HUES6 (cell line): ENCODE measurements at regions not wholly inside any gene's neighbourhood (a gene's known extent, or its start where the extent isn't known, plus 50 kb on each side); places are given as distances from the start of the nearest gene placed in this dataset.
A peak's percentile ranks its signal among the peaks of the same experiment; 100 is the strongest.
"Not testable (repeated sequence)": the region's sequence is repeated elsewhere in the genome, so short reads cannot be mapped to it uniquely, and the experiment has no call there.

Source experiments
- H3K27ac ChIP-seq: 2 replicates; pipeline ENCODE4 v1.7.0; 2013; ENCODE audit warnings: low read depth, mild to moderate bottlenecking, low read length, inconsistent platforms
- H3K27me3 ChIP-seq: 2 replicates; pipeline ENCODE4 v1.6.1; 2013; ENCODE audit warnings: low read length; ENCODE audit not compliant: control insufficient read depth, insufficient read depth
- H3K36me3 ChIP-seq: 2 replicates; pipeline ENCODE4 v1.6.1; 2013; ENCODE audit warnings: low read length; ENCODE audit not compliant: control insufficient read depth, insufficient read depth
- H3K4me1 ChIP-seq: 2 replicates; pipeline ENCODE4 v1.6.1; 2013; ENCODE audit warnings: low read length; ENCODE audit not compliant: control insufficient read depth, insufficient read depth
- H3K4me3 ChIP-seq: 2 replicates; pipeline ENCODE4 v1.5.1; 2013; ENCODE audit warnings: low read depth, low read length
- H3K9ac ChIP-seq: one replicate; pipeline ENCODE4 v1.6.1; 2013; ENCODE audit warnings: mild to moderate bottlenecking, low read length
- H3K9me3 ChIP-seq: 2 replicates; pipeline ENCODE4 v1.6.1; 2013; ENCODE audit warnings: low read depth, low read length; ENCODE audit not compliant: control insufficient read depth, insufficient read depth

DNA sequence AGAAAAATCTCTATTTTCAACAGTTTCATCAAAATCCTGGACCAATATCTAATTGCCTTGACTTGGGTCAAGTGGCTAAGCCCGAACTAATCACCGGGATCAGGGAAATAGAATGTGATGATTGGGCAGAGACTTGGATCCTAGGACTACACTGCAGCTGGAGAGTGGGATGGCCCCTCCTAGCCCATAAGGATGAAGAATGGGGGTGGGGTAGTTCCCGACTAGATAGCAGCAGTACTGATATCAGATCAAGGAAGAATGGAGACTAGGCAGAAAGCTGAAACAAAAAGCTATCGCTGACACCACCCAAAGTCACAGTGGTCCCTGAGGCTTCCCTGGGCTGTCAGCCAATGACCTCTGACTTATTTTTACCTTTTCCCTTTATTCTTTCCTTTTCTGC lies 160.4 kb upstream of the PHYHIPL start:
- no peak overlapping the region for H3K27ac ChIP-seq
- H3K27me3 ChIP-seq: no peaks in the 10 kb centered on the region
- H3K36me3 ChIP-seq: no peaks in the 10 kb centered on the region
- H3K9ac ChIP-seq: no peak overlapping the region
- no peaks in the 10 kb centered on the region for H3K9me3 ChIP-seq
- no peaks in the 10 kb centered on the region for H3K4me1 ChIP-seq
- H3K4me3 ChIP-seq: no peak overlapping the region

DNA sequence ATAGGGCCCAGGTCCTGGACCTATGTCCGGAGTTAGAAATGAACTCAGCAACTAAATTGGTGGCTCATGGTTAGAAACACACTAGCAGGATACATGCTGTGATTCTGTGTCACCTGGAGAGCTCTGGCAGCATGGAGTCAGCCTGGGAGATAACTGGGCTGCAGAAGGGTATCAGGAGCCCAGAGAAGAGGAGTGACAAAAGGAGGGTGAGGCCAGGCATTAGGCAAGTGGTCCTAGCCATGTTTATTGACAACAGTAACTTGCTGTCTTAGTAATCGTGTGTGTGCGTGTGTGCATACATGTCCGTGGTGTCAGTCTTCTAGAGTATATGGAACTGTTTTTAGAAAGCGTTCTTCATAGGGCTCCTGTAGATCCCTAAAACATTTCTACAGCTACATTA lies 157.5 kb upstream of the PHYHIPL start:
- H3K27ac ChIP-seq: no peak overlapping the region
- no peak overlapping the region for H3K9ac ChIP-seq
- no peaks in the 10 kb centered on the region for H3K9me3 ChIP-seq
- no peak overlapping the region for H3K4me3 ChIP-seq
- no peaks in the 10 kb centered on the region for H3K36me3 ChIP-seq
- H3K4me1 ChIP-seq: no peaks in the 10 kb centered on the region
- H3K27me3 ChIP-seq: no peaks in the 10 kb centered on the region

DNA sequence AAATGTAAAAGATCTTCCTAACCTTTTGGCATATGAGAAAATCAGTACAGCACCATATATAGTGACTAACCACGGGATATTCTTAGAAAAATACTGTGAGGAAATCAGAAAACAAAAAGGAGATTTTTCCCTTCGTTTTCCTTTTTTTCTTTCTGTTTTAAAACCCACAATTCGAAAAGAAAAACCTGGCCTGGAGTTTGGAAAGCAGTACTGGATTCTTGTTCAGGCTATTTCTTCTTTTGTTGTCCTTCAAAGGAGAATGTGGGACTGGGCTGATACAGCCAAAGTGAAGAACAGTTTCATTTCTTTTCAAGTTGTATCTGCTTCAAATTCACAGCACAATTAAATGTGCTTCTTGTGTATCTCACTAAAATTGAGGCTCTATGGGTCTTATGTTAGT lies 156.8 kb upstream of the PHYHIPL start:
- Histone ChIP-seq H3K36me3 (no peaks in the 10 kb centered on the region), H3K27me3 (no peaks in the 10 kb centered on the region), H3K9me3 (no peaks in the 10 kb centered on the region), H3K4me1 (no peaks in the 10 kb centered on the region), H3K9ac (no peak overlapping the region), H3K27ac (no peak overlapping the region), H3K4me3 (no peak overlapping the region)

DNA sequence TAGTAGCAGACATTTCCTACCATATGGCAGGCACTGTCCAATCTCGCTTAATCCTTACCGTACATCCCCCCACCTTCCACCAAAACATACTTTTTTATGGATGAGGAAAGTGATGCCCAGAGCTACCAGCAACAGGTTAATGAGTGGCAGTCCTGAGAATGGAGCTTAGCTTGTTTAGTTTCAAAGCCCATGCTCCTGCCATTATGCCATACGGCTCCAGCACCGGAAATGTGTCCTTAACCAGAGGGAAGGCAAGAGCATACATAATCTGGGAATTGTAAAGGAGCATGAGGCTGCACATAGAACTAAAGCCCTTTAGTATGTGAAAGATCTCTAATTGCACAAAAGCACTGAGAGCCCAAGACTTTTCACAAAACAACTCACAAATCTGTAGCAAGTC lies 155.9 kb upstream of the PHYHIPL start:
- Histone ChIP-seq H3K4me1 (no peaks in the 10 kb centered on the region), H3K9me3 (no peaks in the 10 kb centered on the region), H3K4me3 (no peak overlapping the region), H3K9ac (no peak overlapping the region), H3K36me3 (no peaks in the 10 kb centered on the region), H3K27me3 (no peaks in the 10 kb centered on the region), H3K27ac (no peak overlapping the region)

DNA sequence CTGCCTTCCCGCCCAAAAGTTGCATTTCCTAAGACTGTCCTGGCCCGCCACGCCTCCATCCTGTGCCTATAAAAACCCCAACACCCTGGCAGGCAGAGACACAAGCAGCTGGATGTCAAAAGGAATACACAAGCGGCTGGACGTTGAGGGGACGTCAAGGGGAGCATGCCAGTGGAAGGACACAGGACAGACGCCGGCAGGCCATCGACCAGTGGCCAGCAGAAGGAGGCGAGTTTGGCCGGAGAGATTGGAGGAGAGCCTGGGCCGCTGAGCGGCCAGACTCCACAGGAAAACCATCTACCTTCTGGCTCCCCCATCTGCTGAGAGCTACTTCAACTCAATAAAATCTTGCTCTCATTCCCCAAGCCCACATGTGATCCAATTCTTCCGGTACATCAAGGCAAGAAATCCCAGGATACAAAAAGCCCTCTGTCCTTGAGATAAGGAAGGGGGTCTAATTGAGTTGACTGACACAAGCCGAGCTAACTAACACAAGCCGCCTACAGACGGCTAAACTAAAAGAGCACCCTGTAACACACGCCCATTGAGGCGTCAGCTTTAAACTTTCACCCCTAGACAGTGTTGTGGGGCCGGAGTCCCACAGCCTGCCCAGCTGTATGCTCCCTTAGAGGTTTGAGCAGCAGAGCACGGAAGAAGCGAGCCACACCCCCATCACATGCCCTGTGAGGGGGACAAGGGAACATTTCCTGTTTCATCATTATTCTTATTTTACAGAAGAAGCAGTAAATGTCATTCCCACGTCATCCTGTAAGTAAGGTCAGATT lies 150.3 kb upstream of the PHYHIPL start:
- H3K27ac ChIP-seq: no peak overlapping the region
- no peak overlapping the region for H3K9ac ChIP-seq
- H3K4me3 ChIP-seq: no peak overlapping the region
- no peaks in the 10 kb centered on the region for H3K9me3 ChIP-seq
- no peaks in the 10 kb centered on the region for H3K27me3 ChIP-seq
- no peaks in the 10 kb centered on the region for H3K36me3 ChIP-seq
- no peaks in the 10 kb centered on the region for H3K4me1 ChIP-seq

DNA sequence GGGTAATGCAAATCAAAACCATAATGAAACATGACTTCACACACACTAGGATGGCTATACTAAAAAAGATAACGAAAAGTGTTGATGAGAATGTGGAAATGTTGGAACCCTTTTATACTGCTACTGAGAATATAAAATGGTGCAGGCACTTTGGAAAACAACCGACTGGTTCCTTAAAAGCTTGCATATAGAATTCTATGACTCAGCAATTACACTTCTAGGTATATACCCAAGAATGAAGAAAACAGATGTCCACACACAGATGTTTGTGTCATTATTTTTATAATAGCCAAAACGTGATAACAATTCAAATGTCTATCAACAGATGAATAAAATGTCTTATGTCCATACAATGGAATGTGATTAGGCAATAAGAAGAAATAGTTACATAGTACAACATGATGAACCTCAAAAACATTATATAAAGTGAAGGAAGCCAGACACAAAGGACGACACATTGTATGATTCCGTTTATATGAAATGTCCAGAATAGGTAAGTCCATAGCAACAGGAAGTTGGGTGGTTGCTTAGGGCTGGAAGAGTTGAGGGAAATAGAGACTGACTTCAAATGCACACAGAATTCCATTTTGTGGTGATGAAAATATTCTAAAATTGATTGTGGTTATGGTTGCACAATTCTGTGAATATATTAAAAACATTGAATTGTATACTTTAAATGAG lies 148.3 kb upstream of the PHYHIPL start:
- H3K4me1 ChIP-seq: no peaks in the 10 kb centered on the region
- no peaks in the 10 kb centered on the region for H3K27me3 ChIP-seq
- no peaks in the 10 kb centered on the region for H3K36me3 ChIP-seq
- no peak overlapping the region for H3K9ac ChIP-seq
- H3K27ac ChIP-seq: no peak overlapping the region
- H3K4me3 ChIP-seq: no peak overlapping the region
- H3K9me3 ChIP-seq: no peaks in the 10 kb centered on the region

DNA sequence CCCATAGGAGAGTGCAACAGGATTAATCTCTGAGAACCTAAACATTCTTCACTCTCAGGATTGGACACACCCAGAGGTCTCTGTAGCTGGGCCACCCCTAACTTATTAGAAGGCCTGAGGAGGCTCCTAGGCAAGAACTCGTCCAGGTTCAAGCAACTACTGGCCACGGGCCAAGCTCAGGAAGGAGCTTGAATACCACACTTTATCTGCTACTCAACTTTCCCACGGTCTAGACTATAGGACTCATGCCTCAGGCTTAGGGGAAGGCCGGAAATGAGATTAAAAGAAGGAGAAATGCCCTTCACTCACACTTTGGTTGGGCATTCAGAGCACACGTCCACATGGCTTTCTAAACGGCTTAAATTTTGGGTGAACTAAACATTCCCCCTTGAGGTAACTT lies 142.8 kb upstream of the PHYHIPL start:
- H3K4me3 ChIP-seq: no peak overlapping the region
- H3K36me3 ChIP-seq: no peaks in the 10 kb centered on the region
- H3K9me3 ChIP-seq: no peaks in the 10 kb centered on the region
- no peak overlapping the region for H3K9ac ChIP-seq
- no peak overlapping the region for H3K27ac ChIP-seq
- H3K27me3 ChIP-seq: no peaks in the 10 kb centered on the region
- H3K4me1 ChIP-seq: no peaks in the 10 kb centered on the region

DNA sequence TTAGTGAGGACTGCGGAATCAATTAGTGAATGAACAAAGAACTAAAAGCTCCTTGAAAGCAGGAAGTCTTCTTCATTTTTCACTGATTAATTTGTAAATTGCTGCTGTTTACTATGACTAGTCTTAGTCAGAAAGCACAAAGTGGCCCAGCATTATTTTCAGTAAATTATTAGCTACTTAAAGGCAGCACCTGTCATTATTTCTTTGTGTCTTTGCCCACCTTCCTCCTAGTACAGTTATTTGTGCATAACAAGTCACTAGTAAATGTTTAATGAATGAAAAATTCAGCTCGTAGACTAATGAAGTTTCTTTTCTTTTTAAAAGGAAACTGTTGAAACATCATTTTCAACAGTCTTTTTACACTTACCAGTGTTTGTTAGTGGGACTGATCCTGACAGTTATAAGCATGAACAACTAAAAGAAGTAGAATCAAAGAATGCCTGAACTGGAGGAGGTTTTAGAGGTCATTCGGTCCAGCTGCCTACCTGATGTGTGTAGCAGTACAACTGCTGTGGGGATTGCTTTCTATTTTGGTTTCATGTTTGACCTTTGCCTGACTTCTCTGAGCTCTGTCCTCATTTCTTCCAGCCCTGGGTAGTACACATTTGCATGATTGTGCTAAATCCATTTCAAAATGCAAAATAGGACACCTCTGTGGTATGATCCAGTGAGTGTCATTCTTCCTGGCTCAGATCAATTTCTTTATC lies 140.0 kb upstream of the PHYHIPL start:
- Histone ChIP-seq H3K27me3 (no peaks in the 10 kb centered on the region), H3K36me3 (no peaks in the 10 kb centered on the region), H3K4me3 (no peak overlapping the region), H3K9ac (no peak overlapping the region), H3K27ac (no peak overlapping the region), H3K4me1 (no peaks in the 10 kb centered on the region), H3K9me3 (no peaks in the 10 kb centered on the region)

DNA sequence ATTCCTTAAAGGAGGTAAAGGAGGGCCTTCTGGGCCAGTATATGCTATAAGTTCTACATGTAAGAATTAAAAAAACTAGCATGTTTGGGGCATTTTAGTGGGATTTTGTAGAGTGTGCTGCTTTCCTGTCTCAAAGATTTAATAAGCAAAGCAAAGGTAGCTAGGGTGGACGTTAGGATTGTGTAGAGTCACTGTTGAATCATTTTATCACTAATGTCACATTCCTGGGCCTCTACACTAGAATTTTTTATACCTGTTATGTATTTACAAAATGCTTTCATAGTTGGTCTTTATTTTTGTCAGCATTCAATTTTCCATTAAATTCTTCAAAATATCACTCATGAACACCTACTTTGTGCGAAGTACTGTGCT lies 139.4 kb upstream of the PHYHIPL start:
- Histone ChIP-seq H3K36me3 (no peaks in the 10 kb centered on the region), H3K27me3 (no peaks in the 10 kb centered on the region), H3K4me3 (no peak overlapping the region), H3K4me1 (no peaks in the 10 kb centered on the region), H3K27ac (no peak overlapping the region), H3K9ac (no peak overlapping the region), H3K9me3 (no peaks in the 10 kb centered on the region)

DNA sequence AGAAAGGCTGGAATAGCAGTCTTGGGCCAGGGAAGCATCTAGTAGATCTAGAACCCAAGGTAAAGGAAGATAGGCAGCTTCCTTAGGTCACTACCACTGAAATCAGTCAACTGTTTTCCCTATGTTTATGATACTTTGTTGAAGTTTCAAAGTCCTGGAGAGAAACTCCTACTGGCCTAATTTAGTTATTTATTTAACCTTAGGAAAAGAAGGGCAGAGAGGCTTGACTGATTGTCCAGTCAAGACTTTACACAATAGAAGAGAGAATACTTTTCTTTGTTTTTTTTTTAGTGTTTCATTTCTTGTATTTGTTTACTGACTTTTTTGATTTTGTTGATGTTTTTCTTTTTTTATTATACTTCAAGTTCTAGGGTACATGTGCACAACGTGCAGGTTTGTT lies 138.9 kb upstream of the PHYHIPL start:
- H3K9ac ChIP-seq: no peak overlapping the region
- H3K4me3 ChIP-seq: no peak overlapping the region
- H3K27me3 ChIP-seq: no peaks in the 10 kb centered on the region
- H3K9me3 ChIP-seq: no peaks in the 10 kb centered on the region
- no peaks in the 10 kb centered on the region for H3K36me3 ChIP-seq
- H3K4me1 ChIP-seq: no peaks in the 10 kb centered on the region
- no peak overlapping the region for H3K27ac ChIP-seq

DNA sequence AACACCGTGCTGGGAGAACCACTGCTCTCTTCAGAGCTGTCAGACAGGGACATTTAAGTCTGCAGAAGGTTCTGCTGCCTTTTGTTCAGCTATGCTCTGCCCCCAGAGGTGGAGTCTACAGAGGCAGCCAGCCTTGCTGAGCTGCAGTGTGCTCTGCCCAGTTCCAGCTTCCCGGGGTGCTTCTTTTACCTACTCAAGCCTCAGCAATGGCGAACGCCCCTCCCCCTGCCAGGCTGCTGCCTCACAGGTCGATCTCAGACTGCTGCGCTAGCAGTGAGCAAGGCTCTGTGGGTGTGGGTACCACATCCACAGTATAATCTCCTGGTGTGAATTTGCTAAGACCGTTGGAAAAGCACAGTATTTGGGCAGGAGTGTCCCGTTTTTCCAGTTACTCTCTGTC lies 133.1 kb upstream of the PHYHIPL start:
- H3K36me3 ChIP-seq, H3K4me1 ChIP-seq, H3K9me3 ChIP-seq, H3K27me3 ChIP-seq, H3K27ac ChIP-seq, H3K9ac ChIP-seq: not testable (repeated sequence)
- H3K4me3 ChIP-seq: peak overlapping the region; percentile 43
